ENCODE measurements at regions not wholly inside any gene's neighbourhood (a gene's known extent, or its start where the extent isn't known, plus 50 kb on each side); places are given as distances from the start of the nearest gene placed in this dataset.

GRCh38 chr21:35258521-35258920 lies 209.4 kb upstream of the RUNX1 start:
- H4K20me1 ChIP-seq (ENCODE audit: insufficient read depth): no peaks in the 10 kb centered on the region
- ChIA-PET CTCF (no interaction called here), POLR2A (no interaction called here)
- no peak overlapping the region for H3K4me2 ChIP-seq
- no peaks in the 10 kb centered on the region for H3K9me3 ChIP-seq
- no peaks in the 10 kb centered on the region for H3K9me2 ChIP-seq
- no peak overlapping the region for H3K9ac ChIP-seq
- TF ChIP-seq PBX3 (IDR thresholded peaks at IDR 0.05) (no peak), CHD2 (IDR thresholded peaks at IDR 0.05; ENCODE audit: low read length, partially characterized antibody) (no peak), NFIC (IDR thresholded peaks at IDR 0.05; ENCODE audit: borderline replicate concordance) (no peak), REST (IDR thresholded peaks at IDR 0.05; ENCODE audit: low read depth, low read length) (no peak), SIN3A (IDR thresholded peaks at IDR 0.05; ENCODE audit: borderline replicate concordance, low read depth, low read length) (no peak), TAF1 (IDR thresholded peaks at IDR 0.05; ENCODE audit: borderline replicate concordance, low read depth, low read length) (no peak), TCF12 (IDR thresholded peaks at IDR 0.05) (no peak), MXI1 (IDR thresholded peaks at IDR 0.05; ENCODE audit: low read depth, low read length) (no peak), GABPA (IDR thresholded peaks at IDR 0.05; ENCODE audit: low read depth) (no peak), EP300 (IDR thresholded peaks at IDR 0.05; ENCODE audit: borderline replicate concordance in 1 of 2, low read depth in 1 of 2, low read length in 1 of 2) (no peak), EZH2phosphoT487 (IDR thresholded peaks at IDR 0.05; ENCODE audit: borderline replicate concordance, low read depth) (no peak), CTCF (IDR thresholded peaks at IDR 0.05) (no peak), RFX5 (IDR thresholded peaks at IDR 0.05; ENCODE audit: low read length) (no peak), FOXM1 (IDR thresholded peaks at IDR 0.05; ENCODE audit: low read depth) (no peak), ZBTB33 (IDR thresholded peaks at IDR 0.05; ENCODE audit: borderline replicate concordance, low read depth) (no peak), TEAD4 (IDR thresholded peaks at IDR 0.05; ENCODE audit: borderline replicate concordance, insufficient read depth) (no peak), NRF1 (IDR thresholded peaks at IDR 0.05; ENCODE audit: low read depth, low read length) (no peak)
- no peak overlapping the region for H3K4me3 ChIP-seq (ENCODE audit: low read depth in 2 of 2, low read length in 1 of 2)
- H3K27me3 ChIP-seq (ENCODE audit: insufficient read depth): no peaks in the 10 kb centered on the region
- DNase-seq: no peak
- no peak overlapping the region for H2AFZ ChIP-seq (ENCODE audit: low read depth)
- H3K79me2 ChIP-seq (ENCODE audit: insufficient read depth): no peaks in the 10 kb centered on the region
- H3K27ac ChIP-seq (ENCODE audit: low read depth in 2 of 2, low read length in 1 of 2): no peak overlapping the region
- peaks cover 22% of the 10 kb centered on the region for H3F3A ChIP-seq (replicated peaks; ENCODE audit: insufficient read depth)
- WGBS (ENCODE audit: low lambda C conversion rate): 84% methylated on average over 6 of the region's 6 CpGs
- peaks cover 0 to 3% of the 10 kb centered on the region in 2 experiments for H3K36me3 ChIP-seq (replicated peaks in 1 of 2; ENCODE audit: control insufficient read depth in 1 of 2, insufficient read depth in 2 of 2, low read length in 1 of 2)
- H3K4me1 ChIP-seq (ENCODE audit: control insufficient read depth in 1 of 2, insufficient read depth in 2 of 2, low read depth in 1 of 2, low read length in 1 of 2): peaks cover 6% of the 10 kb centered on the region in 2 experiments; a peak in 3 of 4 replicates

All from SK-N-SH (cell line).